ENCODE measurements at regions not wholly inside any gene's neighbourhood (a gene's known extent, or its start where the extent isn't known, plus 50 kb on each side); places are given as distances from the start of the nearest gene placed in this dataset.

DNA sequence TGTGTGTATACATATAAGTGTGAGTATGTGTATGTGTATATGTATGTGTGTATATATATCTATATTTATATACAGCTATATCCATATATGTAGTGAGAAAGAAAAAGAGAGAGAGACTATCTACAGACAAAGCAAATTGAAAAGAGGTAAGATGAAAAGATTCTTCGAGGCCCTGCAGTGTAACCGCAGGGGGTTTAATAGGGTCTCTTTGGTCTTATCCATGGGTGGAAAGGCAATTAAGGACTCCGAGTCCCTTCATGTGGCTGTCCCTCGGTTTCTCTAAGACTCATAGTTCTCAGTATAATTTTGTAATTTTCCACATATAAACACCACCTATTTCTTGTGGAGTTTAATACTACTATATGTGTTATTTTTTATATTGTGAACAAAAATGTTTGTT lies 50.6 kb upstream of the JAZF1 start:
- DNase-seq: no peak

DNA sequence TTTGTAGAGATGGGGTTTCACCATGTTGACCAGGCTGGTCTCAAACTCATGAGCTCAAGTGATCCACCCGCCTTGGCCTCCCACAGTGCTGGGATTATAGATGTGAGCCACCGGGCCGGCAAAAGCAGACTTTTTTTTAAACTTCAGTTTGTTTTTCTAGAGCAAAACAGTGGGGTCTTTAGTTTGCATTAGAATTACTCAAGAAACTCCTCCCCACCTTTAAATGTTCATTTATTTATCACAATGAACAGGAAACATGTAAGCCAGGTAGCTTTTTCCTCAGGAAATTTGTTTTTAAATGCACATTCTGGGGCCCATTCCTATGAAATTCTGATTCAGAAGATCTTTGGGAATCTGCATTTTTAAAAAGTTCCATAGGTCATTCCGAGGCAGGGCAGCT lies 56.0 kb upstream of the JAZF1 start:
- DNase-seq: no peak

DNA sequence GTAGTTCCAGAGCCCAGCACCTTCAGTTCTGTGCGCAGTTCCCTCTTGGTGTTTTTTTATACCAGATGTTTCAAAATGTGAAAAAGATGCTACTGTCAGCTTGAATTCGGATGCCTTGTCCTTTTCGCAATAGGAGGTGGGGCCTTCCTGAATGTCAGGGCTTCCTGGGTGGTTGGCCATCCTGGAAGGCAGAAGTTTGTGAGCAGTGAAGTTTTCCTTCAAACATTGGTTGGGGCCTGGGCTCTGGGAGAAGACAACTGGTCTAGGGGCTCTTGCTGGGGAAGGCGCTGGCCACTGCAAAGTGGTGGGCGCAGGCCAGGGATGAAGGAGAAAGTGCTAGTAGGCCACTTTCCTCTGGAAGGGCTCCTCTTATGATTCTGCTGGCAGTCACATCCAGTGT lies 56.8 kb upstream of the JAZF1 start:
- DNase-seq: no peak

DNA sequence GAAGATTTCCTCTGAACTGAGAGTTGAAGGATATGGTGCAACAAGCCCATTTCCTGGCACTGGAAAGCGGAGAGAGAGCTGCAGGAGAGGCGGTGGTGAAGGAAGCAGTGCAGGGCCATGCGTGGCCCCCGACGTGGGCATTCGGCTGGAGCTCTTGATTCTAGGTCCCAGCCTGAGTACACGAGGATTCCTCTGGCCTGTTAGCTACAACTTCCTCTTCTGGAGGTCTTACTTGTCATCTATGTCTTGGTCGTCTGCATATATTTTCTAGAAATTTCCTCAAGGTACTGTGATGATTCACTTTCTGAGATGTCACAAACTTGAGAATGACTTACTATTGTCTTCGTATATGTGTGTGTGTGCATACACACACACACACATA lies 59.2 kb upstream of the JAZF1 start:
- no peak for DNase-seq

DNA sequence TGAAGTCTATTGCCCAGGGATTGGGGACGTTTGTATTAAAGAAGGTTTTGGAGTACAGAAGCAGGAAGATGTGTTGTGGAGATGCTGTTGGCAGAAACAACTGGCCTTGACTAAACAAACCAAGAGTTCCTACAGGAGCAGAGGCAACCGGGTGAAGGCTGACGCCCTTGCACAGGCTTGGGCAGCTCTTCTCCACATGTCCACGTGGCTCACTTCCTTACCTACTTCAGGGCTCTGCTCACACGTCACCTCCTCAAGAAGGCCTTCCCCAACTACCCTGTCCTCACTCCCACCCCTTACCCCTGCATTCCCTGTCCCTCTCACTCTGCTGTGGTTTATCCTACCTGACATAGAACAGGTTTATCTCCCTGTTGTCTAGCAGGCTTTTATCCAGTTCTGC lies 59.9 kb upstream of the JAZF1 start:
- DNase-seq: no peak

DNA sequence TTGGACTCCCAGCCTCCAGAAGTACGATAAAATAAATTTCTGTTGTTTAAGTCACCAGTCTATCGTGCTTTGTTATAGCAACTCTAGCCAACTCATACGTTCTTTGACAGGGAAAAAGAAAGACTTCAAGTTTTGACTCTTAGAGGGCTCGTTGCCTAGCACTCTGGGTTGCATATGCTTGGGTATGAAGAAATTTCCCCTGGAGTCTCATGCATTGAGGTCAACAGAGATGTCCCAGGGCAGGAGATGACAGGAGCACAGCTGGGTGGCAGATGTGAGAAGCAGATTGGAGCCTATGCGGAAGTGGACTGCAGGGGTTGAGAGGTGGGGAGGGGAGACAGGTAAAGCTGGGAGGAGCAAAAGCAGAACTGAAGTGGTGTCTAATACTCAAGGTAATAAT lies 63.3 kb upstream of the JAZF1 start:
- DNase-seq: no peak

DNA sequence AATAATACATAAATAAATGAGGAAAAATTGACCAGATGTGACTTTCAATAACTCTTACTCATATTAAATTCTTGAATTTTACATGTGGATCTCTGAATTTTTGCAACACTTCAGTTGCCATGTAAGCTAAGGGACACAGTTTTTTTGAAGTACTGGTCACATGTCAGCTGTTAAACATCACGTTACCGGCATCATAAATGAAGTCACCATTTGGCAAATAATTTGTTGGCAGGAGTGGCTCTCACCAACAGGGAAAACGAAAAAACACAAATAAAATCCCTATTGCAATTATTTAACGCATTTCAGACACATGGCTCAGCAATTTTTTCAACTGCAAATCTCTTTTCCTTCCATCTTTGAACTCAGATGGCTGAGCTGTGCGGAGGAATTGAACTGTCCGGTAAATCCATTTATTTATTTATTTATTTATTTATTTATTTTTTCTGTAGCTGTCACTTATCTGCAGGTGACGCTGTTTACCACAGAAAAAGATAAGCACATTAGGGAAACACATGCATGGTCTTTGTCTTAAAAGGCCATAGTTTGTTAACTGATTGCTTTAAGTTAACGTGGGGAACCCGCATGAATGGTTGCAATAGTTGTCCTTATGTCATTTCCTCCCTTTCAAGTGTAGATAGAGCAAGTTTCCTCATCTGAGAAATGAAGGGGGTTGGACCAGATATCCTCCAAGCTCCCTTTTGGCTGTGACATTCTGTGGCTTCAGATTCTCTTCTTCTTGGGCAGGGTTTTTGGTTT lies 64.7 kb upstream of the JAZF1 start:
- no peak for DNase-seq

DNA sequence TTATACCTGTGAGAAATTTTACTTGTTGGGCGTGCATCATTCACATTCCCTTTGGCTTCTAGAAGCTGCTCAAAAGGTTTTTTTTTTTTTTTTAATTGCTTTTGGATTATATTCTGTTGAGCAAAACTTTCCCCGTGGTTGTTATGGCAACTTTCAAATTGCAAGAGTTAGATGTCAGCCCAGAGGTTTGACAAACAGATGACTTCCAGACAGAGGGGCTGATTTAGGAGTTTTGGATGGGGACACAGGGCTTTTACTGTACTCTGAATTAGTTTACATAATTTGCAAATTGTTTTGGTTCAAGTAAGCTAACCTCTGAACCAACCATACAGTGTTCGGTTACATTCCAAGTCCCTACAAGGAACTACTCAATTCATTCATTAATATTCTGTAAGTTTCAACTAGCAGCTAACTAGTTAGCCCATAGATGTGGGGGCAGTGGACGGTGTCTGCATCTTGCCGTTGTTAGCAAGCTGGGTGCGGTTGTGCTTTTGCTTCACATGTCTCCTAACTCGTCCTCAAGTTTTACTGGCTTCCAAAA lies 66.4 kb upstream of the JAZF1 start:
- DNase-seq: no peak

DNA sequence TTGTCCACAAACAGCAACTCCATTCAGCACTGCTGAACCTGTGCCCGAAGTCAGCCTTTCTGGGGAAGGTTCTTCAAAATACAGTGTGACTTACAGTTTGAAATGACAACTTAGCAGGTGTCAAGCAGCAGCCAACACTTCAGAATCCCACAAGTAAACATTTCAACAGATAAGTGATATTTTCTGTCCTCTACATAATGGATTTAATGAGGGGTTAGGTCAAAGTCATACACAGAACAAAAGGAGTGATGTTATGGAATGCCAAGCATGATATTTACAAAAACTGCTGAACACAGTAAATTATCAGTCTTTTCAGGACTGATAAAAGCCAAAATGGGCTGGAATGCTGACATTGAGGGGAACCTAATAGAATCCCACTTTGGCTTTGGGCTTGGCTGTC lies 77.6 kb upstream of the JAZF1 start:
- DNase-seq: no peak

DNA sequence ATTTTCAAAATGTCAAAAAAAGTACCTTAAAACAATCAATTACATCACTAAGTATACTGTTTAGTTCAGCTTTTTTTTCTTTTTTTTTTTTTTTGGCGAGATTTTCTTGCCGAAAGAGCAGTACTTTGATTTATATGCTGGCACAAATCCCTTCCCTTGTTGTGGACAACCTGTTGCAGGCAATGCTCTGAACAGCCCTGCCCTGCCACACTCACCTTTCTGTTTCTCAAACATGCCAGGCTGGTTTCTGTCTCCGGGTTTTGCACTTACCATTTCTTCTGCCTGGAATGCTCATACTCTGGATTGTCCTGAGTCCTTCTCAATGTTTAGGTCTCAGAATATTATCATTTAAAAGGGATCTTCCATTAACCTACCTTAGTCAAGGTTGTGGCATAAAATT lies 80.4 kb upstream of the JAZF1 start:
- DNase-seq: no peak

DNA sequence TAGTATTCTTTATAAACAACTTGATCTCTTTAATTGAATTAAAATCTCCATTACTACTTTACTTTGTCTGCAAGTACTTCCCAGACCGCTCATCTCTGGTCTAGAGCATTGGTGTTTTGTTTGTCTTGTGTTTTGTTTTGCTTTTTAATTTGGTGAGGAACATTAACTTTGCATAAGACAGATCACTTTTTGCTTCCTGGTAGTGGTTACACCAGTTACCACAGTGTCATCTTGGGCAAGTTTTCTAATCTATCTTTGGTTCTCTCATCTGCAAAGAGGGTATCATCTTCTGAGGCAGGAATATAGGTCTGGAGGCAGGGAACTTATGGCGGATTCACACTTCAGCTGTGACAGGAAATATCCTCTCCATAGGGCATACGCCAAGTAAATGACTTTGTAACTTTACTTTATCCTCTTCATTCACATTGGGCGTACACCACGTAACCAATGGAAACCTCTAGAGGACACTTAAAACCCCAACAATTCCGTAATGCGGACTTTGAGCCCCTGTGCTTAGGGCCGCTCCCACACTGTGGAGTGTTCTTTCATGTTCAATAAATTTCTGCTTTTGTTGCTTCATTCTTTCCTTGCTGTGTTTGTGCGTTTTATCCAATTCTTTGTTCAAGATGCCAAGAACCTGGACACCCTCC lies 83.2 kb upstream of the JAZF1 start:
- no peak for DNase-seq

DNA sequence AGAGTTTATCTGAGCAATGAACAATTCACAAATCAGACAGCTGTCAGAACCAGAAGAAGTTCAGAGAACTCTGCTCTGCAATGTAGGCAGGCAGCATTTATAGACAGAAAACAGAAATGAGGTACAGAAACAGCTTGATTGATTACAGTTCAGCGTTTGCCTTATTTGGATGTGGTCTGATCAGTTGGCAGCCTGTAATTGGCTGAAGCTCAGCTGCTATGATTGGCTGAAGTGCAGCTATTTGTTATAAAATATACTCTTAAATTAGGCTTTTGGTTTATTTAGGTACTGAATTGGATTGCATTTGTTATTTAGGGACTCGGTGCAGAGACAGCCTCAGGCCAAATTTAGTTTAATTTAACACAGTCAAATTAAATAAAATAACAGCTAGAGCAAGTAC lies 85.8 kb upstream of the JAZF1 start:
- DNase-seq: no peak

DNA sequence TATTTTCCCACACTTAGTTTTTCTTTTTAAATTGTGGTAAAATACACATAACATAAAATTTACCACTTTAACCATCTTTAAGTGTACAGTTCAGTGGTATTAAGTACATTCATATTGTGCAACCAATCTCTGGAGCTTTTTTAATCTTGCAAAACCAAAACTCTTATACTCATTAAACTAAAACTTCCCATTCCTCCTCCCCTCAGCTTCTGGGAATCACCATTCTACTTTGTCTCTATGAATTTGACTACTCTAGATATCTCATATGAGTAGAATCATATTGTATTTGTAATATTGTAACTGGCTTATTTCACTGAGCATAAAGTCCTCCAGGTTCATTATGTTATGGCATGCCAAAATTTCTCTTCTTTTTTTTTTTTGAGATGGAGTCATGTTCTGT lies 86.4 kb upstream of the JAZF1 start:
- DNase-seq: no peak

DNA sequence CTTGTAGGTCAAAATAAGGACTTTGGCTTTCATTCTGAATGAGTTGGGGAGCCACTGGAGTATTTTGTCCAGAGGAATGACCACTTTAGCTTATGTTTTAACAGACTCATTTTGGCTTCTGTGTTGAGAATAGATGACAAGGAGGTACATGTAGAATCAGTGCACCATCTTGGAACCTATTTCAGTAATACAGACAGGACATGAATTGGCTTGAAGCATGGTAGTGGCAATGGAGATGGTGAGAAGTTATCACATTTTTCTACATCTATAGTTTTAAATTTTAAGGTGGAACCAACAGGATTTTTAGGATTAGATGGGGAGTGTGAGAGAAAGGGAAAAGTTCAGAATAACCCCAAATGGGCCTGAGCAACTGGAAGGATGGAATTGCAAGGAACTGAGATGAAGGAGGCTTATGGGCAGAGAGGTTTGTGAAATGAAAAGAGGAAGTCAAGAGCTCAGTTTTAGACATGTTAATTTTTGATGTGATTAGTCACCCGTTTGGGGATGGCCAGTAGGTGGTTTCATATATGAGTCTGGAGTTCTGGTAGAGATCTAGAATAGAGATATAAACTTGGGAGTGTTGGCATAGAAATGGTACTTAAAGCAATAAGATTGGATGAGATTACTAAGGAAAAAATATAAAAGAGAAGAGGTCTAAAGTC lies 89.2 kb upstream of the JAZF1 start:
- no peak for DNase-seq

DNA sequence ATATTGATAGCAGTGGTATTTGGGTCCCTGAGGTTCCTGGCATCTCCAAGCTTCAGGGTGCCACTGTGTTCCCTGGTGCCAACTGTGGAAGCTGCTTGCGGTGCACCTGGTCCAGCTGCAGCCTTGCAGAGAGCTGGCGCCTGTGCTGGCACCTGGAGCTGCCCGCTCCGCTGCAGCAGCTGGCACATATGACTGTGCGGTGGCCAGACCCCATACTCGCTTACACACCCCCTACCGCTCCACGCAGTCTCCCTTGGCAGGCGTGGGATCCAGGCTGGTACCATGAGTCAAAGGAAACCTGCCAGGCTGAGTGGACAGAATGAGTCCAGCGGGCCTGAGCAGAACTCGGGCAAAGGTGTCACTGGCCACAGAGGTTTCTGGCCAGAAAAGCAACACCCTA lies 89.9 kb upstream of the JAZF1 start:
- DNase-seq: no peak

DNA sequence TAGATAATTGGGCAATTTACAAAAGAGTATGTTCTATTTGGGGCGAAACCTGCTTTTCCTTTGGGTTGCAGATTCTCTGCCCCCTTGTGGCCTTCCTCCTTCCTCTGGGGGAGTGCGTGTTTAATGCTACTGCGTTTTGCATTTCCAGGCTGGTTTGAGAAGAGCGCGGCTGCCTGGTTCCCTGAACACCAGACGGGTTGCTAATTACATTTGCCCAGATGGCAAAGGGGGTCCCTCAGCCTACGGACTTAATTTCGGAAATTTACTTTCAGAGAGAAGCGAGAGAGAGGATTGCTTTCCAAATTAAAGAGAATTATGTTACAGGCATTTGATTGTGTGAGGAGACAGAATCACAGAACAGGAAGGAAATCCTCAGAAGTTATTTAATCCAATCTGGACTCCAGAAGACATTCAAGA lies 91.9 kb upstream of the JAZF1 start:
- DNase-seq: peak in 1 of 4 experiments; percentile 4

DNA sequence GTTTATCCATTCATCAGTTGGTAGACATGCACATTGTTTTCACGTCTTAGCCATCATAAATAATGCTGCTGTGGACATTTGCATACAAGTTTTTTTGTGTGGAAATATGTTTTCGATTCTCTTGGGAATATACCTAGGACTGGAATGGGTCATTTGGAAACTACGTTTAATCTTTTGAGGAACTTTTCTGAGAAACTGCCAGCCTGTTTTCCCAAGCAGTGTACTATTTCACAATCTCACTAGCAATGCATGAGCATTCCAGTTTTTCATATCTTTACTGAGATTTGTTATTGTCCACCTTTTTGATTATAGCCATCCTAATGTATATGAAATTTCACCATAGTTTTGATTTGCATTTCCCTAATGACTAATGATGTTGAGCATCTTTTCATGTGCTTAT lies 95.7 kb upstream of the JAZF1 start:
- DNase-seq: no peak

DNA sequence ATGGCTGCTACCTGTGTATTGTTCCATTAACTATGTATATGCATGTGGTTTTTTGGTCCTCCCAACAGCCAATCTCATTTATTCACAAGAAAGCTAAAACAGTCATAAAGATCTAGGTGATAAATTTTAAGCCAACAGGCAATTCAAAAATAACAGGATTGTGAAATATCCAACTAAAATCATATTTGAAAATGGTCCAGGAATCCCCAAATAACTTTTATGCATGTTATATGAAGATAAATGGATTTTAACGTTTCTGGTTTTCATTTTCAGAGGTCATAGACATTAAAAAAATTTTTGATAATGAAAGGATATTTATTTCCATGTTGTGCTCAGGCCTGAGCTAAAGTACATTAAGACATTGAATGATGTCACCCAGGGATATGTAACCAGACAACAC lies 96.8 kb upstream of the JAZF1 start:
- DNase-seq: no peak

DNA sequence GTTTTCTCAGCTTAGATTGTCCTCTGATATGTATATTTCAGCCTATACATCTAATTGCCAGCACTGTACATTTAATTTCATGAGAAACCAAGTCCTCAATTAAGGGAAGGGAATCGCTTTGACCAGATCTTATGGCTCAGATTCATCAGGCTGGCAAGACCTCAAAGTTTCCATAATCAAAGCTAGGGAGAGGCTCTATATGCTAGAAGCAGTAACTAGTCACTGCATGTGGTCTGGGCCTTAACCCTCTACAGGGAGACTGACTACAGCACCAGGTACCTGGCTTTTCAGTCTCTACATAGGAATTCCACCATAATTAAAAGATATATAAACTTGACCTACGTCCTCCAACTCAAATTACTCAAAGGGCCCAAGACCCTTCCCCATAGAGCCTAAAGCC lies 97.4 kb upstream of the JAZF1 start:
- no peak for DNase-seq

DNA sequence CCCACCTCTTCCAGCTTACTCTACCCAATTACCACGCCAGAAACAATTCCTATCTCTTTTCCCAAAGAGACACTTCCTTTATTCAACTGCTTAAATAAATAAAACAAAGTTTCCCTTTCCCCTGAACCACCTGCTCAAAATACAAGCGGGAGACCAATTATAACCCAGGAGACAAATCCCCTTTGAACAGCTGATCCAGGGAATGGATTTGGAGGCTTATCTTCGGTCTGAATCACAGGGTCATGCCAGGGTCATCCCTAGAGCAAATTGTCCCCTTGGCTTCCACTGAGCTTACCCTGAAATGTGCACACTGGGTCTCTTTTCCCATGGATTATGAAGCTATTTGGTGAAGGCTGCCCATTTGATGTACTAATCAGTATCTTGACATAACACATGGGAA lies 99.9 kb upstream of the JAZF1 start:
- no peak for DNase-seq

DNA sequence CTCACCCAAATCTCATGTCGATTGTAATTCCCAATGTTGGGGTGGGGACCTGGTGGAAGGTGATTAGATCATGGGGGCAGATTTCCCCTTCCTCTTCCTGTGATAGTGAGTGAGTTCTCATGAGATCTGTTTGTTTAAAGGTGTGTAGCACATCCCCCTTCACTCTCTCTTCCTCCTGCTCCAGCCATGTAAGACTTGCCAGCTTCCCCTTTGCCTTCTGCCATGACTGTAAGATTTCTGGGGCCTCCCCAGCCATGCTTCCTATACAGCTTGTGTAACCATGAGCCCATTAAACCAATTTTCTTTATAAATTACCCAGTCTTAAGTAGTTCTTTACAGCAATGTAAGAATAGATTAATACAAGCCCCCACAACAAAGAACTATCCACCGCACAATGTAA lies 109.9 kb upstream of the JAZF1 start:
- no peak for DNase-seq

DNA sequence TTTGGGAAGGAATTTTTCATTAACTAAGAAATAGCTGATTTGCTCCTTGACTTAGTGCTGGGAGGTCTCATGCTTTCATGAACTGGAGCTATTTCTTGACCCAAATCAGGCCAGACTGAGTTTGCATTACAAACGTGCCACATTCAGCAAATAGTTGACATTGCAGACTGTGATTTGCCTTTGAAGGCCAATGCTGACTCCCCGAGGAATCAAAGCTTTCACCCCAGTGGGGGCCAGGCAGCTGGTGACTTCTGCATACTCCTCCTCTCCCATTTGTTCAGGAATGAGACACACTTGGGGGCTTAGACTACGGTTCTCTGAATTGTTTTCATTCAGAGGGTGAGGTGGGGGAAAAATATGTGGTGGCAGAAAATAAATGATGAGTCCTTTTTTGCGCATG lies 111.0 kb upstream of the JAZF1 start:
- no peak for DNase-seq

DNA sequence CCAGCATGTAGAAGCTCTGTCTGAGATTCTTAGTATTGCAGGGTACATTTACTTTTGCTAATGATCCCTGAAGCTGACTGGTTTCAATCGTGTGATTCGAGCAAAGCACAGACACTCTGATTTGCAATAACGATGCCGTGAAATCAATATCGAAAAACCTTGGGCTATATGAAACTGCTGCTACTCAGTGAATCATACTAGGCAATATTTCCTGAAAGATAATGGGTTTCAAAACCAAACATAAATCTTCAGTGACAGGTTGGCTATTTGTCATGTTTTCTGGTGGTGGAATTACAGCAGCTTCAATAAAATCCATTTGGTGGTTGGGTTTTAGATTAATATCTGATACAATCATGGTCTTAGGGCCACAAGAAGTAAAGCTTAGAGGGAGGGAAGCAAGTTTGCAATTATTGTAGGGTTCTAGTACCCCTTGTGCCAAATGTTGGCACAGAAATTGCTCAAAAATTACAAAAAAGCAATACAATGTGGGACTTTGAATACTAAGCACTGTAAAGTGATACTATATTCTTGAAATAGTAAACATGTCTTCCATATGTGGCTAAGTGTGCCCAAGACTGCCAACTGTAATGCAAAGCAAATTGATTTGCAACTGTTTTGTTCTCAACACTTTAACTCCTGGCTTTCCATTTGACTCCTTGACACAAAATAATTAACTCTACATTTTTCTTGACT lies 112.4 kb upstream of the JAZF1 start:
- no peak for DNase-seq

DNA sequence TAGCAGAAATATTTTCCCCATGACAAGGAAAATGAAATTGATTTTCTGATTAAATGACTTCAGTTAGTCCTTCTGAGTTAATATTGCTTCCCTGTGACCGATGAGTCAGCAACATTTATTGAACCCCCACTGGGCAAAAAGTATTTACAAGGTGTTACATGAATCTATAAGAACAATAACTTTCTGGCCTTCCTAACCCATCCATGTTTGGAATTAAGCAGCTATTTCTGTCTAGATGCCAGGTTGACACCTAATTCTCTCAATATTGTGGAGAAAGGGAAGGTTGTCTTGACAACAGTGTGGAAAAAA lies 112.9 kb upstream of the JAZF1 start:
- DNase-seq: no peak

Data from activated CD4-positive, CD25-positive, alpha-beta regulatory T cell (primary cell).